Gastroesophageal sphincter (tissue), 3 donors: ENCODE measurements at regions not wholly inside any gene's neighbourhood (a gene's known extent, or its start where the extent isn't known, plus 50 kb on each side); places are given as distances from the start of the nearest gene placed in this dataset.

ENCODE experiments used
- CTCF ChIP-seq, 4 experiments: fragments of 200-600 bp in 2 of 4; fragments of 450-650 bp in 2 of 4; sonication (generic) in 1 of 4; IDR thresholded peaks; one replicate each; pipeline ENCODE4 v1.5.1; 2017 to 2019; ENCODE audit warnings: antibody characterized with exemption in 4 of 4, mild to moderate bottlenecking in 2 of 4, moderate library complexity in 2 of 4
- EP300 ChIP-seq: sonication (generic); formaldehyde crosslinking; IDR thresholded peaks from one replicate; pipeline ENCODE4 v1.6.1; 2017; ENCODE audit warnings: antibody characterized with exemption, mild to moderate bottlenecking
- POLR2A ChIP-seq, 2 donors: fragments of 450-650 bp; IDR thresholded peaks; one replicate each; pipeline ENCODE4 v1.6.1; 2017; ENCODE audit warnings: antibody characterized with exemption in 2 of 2, mild to moderate bottlenecking in 2 of 2, moderate library complexity in 1 of 2
- POLR2AphosphoS5 ChIP-seq: sonication (generic); formaldehyde crosslinking; IDR thresholded peaks from one replicate; pipeline ENCODE4 v1.6.1; 2017; ENCODE audit warnings: antibody characterized with exemption

- TF ChIP-seq CTCF (IDR thresholded peaks at IDR 0.05) (no peak), POLR2AphosphoS5 (no peak), POLR2A (IDR thresholded peaks at IDR 0.05) (no peak), EP300 (no peak)
Observed at GRCh38 chr5:105288946-105289345, 1726.4 kb upstream of the NUDT12 start.
